AG04449 (cell line): ENCODE measurements at regions not wholly inside any gene's neighbourhood (a gene's known extent, or its start where the extent isn't known, plus 50 kb on each side); places are given as distances from the start of the nearest gene placed in this dataset.

Experiments
- CTCF ChIA-PET: fragments of 350-600 bp; formaldehyde crosslinking; extraction: SDS; loops from one replicate; lab custom pipeline; 2021; ENCODE audit warnings: antibody characterized with exemption; lab: Yijun Ruan, JAX
- POLR2A ChIA-PET: fragments of 400-600, 350-600 bp; formaldehyde crosslinking; extraction: SDS; loops from one replicate; lab custom pipeline; 2020; ENCODE audit warnings: antibody characterized with exemption, inconsistent platforms; lab: Yijun Ruan, JAX
- DNase-seq: peaks from one replicate; pipeline ENCODE4 v3.0.0-alpha.2; 2010; ENCODE audit warnings: low read depth, low spot score
- H3K4me3 ChIP-seq: 2 replicates; pipeline ENCODE4 v1.5.1; 2011; ENCODE audit warnings: low read depth, mild to moderate bottlenecking, control low read depth, low read length
- TF ChIP-seq, protein P1 (sequence below): IDR thresholded peaks from one replicate; pipeline ENCODE4 v1.5.1; 2011; ENCODE audit warnings: mild to moderate bottlenecking, moderate library complexity, low read length, control low read depth, inconsistent platforms; ENCODE audit not compliant: insufficient read depth; ENCODE audit errors: missing control alignments

GRCh38 chr16:62954144-62955032, 918.1 kb upstream of the CDH8 start:
- DNase-seq, result no peak
- no peak overlapping the region for H3K4me3 ChIP-seq
- ChIA-PET POLR2A (no interaction called here), CTCF (no interaction called here)
- TF ChIP-seq, protein P1, sequence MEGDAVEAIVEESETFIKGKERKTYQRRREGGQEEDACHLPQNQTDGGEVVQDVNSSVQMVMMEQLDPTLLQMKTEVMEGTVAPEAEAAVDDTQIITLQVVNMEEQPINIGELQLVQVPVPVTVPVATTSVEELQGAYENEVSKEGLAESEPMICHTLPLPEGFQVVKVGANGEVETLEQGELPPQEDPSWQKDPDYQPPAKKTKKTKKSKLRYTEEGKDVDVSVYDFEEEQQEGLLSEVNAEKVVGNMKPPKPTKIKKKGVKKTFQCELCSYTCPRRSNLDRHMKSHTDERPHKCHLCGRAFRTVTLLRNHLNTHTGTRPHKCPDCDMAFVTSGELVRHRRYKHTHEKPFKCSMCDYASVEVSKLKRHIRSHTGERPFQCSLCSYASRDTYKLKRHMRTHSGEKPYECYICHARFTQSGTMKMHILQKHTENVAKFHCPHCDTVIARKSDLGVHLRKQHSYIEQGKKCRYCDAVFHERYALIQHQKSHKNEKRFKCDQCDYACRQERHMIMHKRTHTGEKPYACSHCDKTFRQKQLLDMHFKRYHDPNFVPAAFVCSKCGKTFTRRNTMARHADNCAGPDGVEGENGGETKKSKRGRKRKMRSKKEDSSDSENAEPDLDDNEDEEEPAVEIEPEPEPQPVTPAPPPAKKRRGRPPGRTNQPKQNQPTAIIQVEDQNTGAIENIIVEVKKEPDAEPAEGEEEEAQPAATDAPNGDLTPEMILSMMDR, result no peak

- H3K4me3 ChIP-seq, result no peak overlapping the region
- no peak for DNase-seq
- CTCF ChIA-PET, result no interaction called here
- TF ChIP-seq, protein P1, result no peak
- POLR2A ChIA-PET, result no interaction called here
Observed at GRCh38 chr16:62950351-62950750, 914.1 kb upstream of the CDH8 start.

- POLR2A ChIA-PET, result no interaction called here
- no peak for DNase-seq
- TF ChIP-seq, protein P1, result no peak
- H3K4me3 ChIP-seq, result no peak overlapping the region
- CTCF ChIA-PET, result no interaction called here
Observed at GRCh38 chr16:62940569-62940968, 904.3 kb upstream of the CDH8 start.

DNA sequence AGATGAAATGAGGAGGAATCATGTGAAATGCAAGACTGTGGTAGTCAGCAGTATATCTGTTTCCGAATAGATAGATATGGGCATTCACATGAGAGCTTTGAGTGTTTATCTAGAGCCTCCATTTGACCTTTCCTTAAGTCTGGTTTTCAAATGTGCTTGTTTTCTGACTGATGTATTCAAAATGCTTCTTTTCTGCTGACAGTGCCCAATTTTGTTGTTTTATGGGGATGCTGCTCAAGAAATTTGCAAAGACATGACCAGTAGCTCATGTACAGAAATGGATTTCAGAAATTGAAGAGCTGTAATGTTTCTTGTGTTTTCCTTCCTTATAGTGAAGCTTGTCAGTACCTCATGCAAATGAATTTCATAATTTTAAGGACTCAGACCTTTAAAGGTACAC, 903.4 kb upstream of the CDH8 start:
- H3K4me3 ChIP-seq, result no peak overlapping the region
- ChIA-PET CTCF (no interaction called here), POLR2A (no interaction called here)
- no peak for DNase-seq
- TF ChIP-seq, protein P1, result no peak

- ChIA-PET POLR2A (no interaction called here), CTCF (no interaction called here)
- TF ChIP-seq, protein P1, result no peak
- DNase-seq, result no peak
- H3K4me3 ChIP-seq, result no peak overlapping the region
Observed at GRCh38 chr16:62933929-62934328, 897.7 kb upstream of the CDH8 start.

- TF ChIP-seq, protein P1, result no peak
- no peak for DNase-seq
- ChIA-PET POLR2A (no interaction called here), CTCF (no interaction called here)
- no peak overlapping the region for H3K4me3 ChIP-seq
Observed at GRCh38 chr16:62929593-62929992, 893.4 kb upstream of the CDH8 start.
